WI38 (cell line): ENCODE measurements at regions not wholly inside any gene's neighbourhood (a gene's known extent, or its start where the extent isn't known, plus 50 kb on each side); places are given as distances from the start of the nearest gene placed in this dataset.

Experiments used
- H3K4me3 ChIP-seq: 2 replicates; pipeline ENCODE4 v1.5.1; 2011; ENCODE audit warnings: low read depth, mild to moderate bottlenecking, control low read depth, low read length
- TF ChIP-seq, protein P1 (sequence below): IDR thresholded peaks from 2 replicates; pipeline ENCODE4 v1.5.1; 2012; ENCODE audit warnings: low read depth, mild to moderate bottlenecking, control low read depth, low read length

- H3K4me3 ChIP-seq: no peak overlapping the region
- TF ChIP-seq, protein P1, sequence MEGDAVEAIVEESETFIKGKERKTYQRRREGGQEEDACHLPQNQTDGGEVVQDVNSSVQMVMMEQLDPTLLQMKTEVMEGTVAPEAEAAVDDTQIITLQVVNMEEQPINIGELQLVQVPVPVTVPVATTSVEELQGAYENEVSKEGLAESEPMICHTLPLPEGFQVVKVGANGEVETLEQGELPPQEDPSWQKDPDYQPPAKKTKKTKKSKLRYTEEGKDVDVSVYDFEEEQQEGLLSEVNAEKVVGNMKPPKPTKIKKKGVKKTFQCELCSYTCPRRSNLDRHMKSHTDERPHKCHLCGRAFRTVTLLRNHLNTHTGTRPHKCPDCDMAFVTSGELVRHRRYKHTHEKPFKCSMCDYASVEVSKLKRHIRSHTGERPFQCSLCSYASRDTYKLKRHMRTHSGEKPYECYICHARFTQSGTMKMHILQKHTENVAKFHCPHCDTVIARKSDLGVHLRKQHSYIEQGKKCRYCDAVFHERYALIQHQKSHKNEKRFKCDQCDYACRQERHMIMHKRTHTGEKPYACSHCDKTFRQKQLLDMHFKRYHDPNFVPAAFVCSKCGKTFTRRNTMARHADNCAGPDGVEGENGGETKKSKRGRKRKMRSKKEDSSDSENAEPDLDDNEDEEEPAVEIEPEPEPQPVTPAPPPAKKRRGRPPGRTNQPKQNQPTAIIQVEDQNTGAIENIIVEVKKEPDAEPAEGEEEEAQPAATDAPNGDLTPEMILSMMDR: no peak
These were observed 72.9 kb upstream of the GLI2 start for GRCh38 chr2:120662746-120663145.

GRCh38 chr2:120666433-120666832 lies 69.2 kb upstream of the GLI2 start:
- TF ChIP-seq, protein P1: no peak
- H3K4me3 ChIP-seq: no peak overlapping the region

DNA sequence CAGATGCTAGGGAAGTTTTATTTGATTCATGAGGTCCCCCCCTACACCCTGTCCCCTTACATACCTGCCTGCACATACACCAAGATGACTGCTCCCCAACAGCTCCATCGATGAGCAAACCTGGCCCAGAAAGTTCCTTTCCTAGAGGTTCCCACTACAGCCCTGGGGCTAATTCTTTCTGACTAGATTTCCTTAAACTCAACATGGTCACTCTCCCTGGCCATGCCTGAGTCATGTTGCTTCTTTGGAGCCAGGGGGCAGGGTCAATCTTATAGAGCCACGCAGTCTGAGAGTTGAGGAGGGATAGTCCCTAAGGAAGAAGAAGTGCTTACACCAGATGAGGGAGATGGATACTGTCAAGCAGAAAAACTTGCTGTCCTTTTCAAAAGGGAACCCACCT lies 67.7 kb upstream of the GLI2 start:
- no peak overlapping the region for H3K4me3 ChIP-seq
- TF ChIP-seq, protein P1: no peak

DNA sequence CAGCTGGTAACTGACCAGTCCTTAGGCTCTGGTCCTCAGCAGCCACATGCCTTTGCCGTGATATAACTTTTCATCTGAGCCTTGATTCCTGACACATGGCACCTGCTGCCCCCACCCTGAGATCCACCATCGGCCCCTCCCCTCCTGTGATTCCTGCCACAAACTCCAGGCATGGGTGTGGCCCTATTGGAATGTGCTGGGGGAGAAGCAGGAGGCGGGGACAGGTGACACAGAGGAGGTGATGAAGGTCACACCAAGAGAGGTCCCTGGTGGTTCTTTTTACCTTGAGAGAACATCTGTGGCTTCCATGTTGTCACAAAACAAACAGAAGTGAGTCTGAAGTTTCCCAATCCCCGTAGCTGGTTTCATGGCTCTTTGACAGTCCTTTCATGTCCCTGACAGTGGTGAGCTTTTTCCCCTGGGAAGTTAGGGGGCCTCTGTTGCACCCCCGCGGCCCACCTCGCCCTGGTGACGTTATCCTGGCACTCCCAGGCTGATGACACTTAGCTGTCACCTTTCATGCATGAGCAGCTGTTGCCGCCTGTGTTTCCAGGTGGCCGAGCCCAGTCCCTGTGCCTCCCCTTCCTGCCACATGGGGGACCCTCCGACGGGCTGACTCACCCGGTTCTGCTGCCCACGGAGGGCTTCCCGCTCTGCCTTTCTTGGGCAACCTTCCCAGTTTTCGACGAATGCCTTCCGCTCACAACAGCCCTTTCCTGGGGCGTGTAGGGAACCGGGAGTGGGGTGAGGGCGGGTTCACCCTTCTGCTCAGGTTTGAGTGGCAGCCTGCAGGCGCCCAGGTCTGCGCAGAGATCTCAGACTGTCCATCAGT lies 66.3 kb upstream of the GLI2 start:
- TF ChIP-seq, protein P1: peak; percentile 42

GRCh38 chr2:120669971-120670370 lies 65.7 kb upstream of the GLI2 start:
- H3K4me3 ChIP-seq: no peak overlapping the region
- TF ChIP-seq, protein P1: no peak

More for the DNA sequence above, 66.3 kb upstream of the GLI2 start:
- no peak overlapping the region for H3K4me3 ChIP-seq

DNA sequence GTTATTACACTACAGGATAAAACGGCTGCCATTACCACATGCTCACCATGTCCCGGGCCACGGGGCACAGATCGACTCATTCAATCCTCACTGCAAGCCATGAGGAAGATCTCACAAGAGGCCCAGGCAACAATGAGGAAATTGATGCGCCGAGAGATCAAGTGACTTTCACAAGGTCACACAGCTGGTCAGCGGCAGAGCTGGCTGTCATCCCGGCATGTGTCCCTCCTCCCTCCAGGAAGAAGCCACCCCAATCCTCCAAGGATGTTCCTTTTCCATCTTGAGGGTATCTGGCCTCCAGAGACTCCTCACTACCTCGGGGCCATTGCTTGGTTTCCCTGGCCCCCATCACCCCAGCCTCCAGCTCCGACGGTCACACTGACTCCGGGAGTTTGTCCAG lies 65.3 kb upstream of the GLI2 start:
- no peak overlapping the region for H3K4me3 ChIP-seq

DNA sequence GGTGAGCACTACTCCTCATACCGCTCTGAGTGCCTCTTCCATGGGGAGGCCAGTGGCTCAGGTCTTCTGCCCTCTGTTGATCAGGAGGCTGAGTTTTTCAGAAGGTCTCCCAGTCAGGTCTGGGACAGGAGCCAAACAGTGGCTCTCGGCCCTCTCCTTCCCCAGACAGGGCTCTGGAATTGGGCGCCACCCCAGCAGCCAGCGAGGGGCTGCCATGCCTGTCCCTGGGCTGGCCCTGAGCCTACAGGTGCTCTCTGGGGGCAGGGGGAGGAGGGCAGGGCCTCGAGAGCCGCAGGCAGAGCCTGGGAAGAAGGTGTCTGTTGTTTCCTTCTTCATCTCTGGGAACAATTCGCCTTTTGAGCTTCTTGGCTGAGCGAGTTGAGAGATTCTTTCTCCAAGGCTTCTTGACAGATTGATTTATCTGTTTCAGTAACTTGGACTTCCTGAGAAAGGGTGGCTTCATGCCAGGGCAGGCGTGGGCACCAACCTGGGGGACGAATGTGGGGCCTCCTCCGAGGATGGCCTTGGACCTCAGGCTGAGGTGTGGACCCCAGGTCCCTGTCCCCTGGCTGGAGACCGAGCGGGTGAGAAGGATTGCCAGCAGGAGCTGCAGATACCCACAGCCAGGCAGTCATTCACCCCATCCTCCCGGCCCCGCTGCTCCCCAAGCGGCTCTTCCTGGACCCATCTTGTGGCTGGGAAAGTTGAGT lies 64.7 kb upstream of the GLI2 start:
- TF ChIP-seq, protein P1: no peak
- H3K4me3 ChIP-seq: no peak overlapping the region

More for the DNA sequence above, 65.3 kb upstream of the GLI2 start:
- TF ChIP-seq, protein P1: no peak
